Prostate gland (tissue), 2 donors: ENCODE measurements at regions not wholly inside any gene's neighbourhood (a gene's known extent, or its start where the extent isn't known, plus 50 kb on each side); places are given as distances from the start of the nearest gene placed in this dataset.

ENCODE experiments used
- DNase-seq: peaks from one replicate; pipeline ENCODE4 v3.0.0-alpha.2; 2019; ENCODE audit warnings: low spot score
- H3K27ac ChIP-seq, 2 donors: fragments of 200-600 bp; sonication (generic); 2 replicates each; pipeline ENCODE4 v1.5.1; 2017 to 2019
- H3K27me3 ChIP-seq: fragments of 200-600 bp; sonication (generic); replicated peaks from 2 replicates; pipeline ENCODE4 v1.5.1; 2019; ENCODE audit not compliant: insufficient read depth
- H3K36me3 ChIP-seq, 2 donors: fragments of 200-600 bp; sonication (generic); 1 replicate in 1 of 2; 2 replicates in 1 of 2; pipeline versions ENCODE4 v1.5.1 to v1.8.1; 2017 to 2019
- H3K4me1 ChIP-seq: fragments of 200-600 bp; sonication (generic); replicated peaks from 2 replicates; pipeline ENCODE4 v1.5.1; 2019
- H3K4me3 ChIP-seq, 2 donors: fragments of 200-600 bp; sonication (generic); 2 replicates each; pipeline ENCODE4 v1.5.1; 2017 to 2019
- H3K9me3 ChIP-seq: fragments of 200-600 bp; sonication (generic); 2 replicates; pipeline ENCODE4 v1.5.1; 2017
- POLR2A ChIP-seq: fragments of 450-650 bp; IDR thresholded peaks from one replicate; pipeline ENCODE4 v1.6.1; 2016; ENCODE audit warnings: antibody characterized with exemption, mild to moderate bottlenecking
- POLR2AphosphoS5 ChIP-seq: sonication (generic); formaldehyde crosslinking; IDR thresholded peaks from one replicate; pipeline ENCODE4 v1.6.1; 2017; ENCODE audit warnings: antibody characterized with exemption
- WGBS: methylation state at CpG from one replicate; pipeline ENCODE4 v1.1.5; 2018; 5-methylcytosine and 5-hydroxymethylcytosine counted together
- intact Hi-C: fragments of 100-400 bp; cut with DNase I; formaldehyde crosslinking; loops from one replicate; pipeline ENCODE4 v1.14.2; 2022
- TF ChIP-seq, protein P1 (sequence below), 4 experiments: fragments of 200-600 bp in 2 of 4; fragments of 450-650 bp in 2 of 4; sonication (generic) in 2 of 4; IDR thresholded peaks; 1 replicate in 3 of 4; 2 replicates in 1 of 4; pipeline ENCODE4 v1.5.1; 2016 to 2019; ENCODE audit warnings: antibody characterized with exemption in 4 of 4, mild to moderate bottlenecking in 2 of 4, moderate library complexity in 2 of 4

DNA sequence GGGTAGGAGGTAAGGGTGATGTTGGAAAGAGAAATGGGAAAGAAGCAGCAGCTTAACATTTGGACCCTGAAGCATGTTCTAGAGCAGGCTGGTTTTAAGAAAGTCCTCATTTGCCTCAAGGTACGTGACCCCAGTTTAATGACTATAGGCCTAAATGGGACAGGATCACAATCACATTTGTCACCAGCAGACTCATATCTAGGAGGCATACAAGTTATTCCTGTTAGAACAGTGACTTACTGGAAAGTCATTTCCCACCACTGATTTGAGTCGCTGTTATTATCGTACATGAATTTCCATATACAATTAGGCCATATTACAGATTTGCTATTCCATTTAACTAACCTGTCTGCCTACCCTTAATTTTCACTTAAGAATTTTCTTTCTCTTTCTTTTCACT is 326.1 kb downstream of the DAD1 start:
- intact Hi-C loops, result loop anchor here (10.0 kb wide), 1 partner anchor 52 kb away; no protein-coding TSS in a partner anchor
- Histone ChIP-seq H3K36me3 (no peaks in the 10 kb centered on the region), H3K4me3 (no peak overlapping the region), H3K4me1 (no peaks in the 10 kb centered on the region), H3K27ac (no peak overlapping the region), H3K27me3 (no peaks in the 10 kb centered on the region), H3K9me3 (no peaks in the 10 kb centered on the region)
- 99% methylated on average over 3 of the region's 3 CpGs for WGBS
- no peak for TF ChIP-seq POLR2AphosphoS5
- TF ChIP-seq, protein P1, sequence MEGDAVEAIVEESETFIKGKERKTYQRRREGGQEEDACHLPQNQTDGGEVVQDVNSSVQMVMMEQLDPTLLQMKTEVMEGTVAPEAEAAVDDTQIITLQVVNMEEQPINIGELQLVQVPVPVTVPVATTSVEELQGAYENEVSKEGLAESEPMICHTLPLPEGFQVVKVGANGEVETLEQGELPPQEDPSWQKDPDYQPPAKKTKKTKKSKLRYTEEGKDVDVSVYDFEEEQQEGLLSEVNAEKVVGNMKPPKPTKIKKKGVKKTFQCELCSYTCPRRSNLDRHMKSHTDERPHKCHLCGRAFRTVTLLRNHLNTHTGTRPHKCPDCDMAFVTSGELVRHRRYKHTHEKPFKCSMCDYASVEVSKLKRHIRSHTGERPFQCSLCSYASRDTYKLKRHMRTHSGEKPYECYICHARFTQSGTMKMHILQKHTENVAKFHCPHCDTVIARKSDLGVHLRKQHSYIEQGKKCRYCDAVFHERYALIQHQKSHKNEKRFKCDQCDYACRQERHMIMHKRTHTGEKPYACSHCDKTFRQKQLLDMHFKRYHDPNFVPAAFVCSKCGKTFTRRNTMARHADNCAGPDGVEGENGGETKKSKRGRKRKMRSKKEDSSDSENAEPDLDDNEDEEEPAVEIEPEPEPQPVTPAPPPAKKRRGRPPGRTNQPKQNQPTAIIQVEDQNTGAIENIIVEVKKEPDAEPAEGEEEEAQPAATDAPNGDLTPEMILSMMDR (IDR thresholded peaks at IDR 0.05), result no peak
- TF ChIP-seq POLR2A, result no peak
- no peak for DNase-seq

DNA sequence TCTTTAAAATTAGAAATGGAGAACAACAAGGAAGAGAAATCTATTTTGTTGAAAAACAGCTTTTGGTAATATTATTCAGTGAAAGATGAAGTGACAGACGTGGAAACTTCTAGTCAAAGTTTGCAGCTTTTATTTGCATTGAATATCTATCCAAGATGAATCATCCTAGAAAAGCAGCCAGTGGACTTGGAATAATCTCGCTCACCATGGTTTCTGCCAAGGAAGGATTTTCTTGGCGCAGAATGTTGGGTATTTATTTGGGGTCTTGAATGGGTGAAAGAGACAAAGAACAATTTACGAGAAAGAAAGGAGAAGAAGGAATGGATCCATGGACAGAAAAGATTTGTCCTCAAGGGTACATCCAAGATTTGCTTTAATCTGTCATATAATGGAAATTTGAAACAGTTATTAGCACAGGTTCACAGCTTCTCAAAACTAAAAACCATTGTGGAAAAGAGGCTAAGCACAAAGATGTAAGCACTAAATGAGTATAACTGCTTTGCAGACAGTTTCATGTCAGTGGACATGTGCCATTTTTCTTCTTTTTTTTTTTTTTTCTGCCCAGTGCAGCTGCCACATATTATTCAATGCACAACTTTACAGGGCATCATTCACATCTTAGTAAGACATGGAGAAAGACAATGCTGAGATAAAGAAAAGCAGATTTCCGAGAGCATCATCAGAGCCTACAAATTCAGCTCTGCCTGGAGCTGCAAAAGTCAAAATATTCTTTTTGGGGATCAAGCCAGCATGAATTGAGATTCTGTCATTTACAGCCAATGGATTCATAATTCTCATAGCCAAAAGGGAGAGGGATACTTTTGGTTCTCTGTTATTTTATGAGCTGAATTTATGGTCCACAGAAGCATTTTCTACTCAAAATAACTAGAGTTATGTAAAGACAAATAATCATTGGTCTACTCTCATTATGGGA is 333.7 kb downstream of the DAD1 start:
- WGBS, result 46% methylated on average over 5 of the region's 5 CpGs
- TF ChIP-seq POLR2A (no peak), POLR2AphosphoS5 (no peak)
- TF ChIP-seq, protein P1 (IDR thresholded peaks at IDR 0.05), result no peak
- H3K27me3 ChIP-seq, result no peaks in the 10 kb centered on the region

GRCh38 chr14:22252686-22253085 is 336.3 kb downstream of the DAD1 start:
- 39% methylated on average over 4 of the region's 4 CpGs for WGBS
- TF ChIP-seq POLR2AphosphoS5 (peak; percentile 8), POLR2A (no peak)
- TF ChIP-seq, protein P1 (IDR thresholded peaks at IDR 0.05), result no peak
- intact Hi-C loops, result no loop called here
- no peak for DNase-seq
- Histone ChIP-seq H3K4me3 (no peak overlapping the region), H3K27me3 (no peaks in the 10 kb centered on the region), H3K36me3 (no peaks in the 10 kb centered on the region), H3K4me1 (no peaks in the 10 kb centered on the region), H3K27ac (no peak overlapping the region), H3K9me3 (no peaks in the 10 kb centered on the region)

More for the DNA sequence above, 333.7 kb downstream of the DAD1 start:
- Histone ChIP-seq H3K36me3 (no peaks in the 10 kb centered on the region), H3K9me3 (no peaks in the 10 kb centered on the region), H3K4me3 (no peak overlapping the region), H3K27ac (no peak overlapping the region), H3K4me1 (no peaks in the 10 kb centered on the region)
- intact Hi-C loops, result no loop called here
- DNase-seq, result no peak

- Histone ChIP-seq H3K27ac (no peak overlapping the region), H3K4me3 (no peak overlapping the region), H3K4me1 (no peaks in the 10 kb centered on the region), H3K9me3 (no peaks in the 10 kb centered on the region), H3K36me3 (no peaks in the 10 kb centered on the region), H3K27me3 (no peaks in the 10 kb centered on the region)
- 50% methylated on average over 1 of the region's 1 CpG for WGBS
- TF ChIP-seq POLR2AphosphoS5 (no peak), POLR2A (no peak)
- TF ChIP-seq, protein P1 (IDR thresholded peaks at IDR 0.05), result no peak
- no peak for DNase-seq
- intact Hi-C loops, result no loop called here
Measured at GRCh38 chr14:22251090-22251489, 337.9 kb downstream of the DAD1 start.

DNA sequence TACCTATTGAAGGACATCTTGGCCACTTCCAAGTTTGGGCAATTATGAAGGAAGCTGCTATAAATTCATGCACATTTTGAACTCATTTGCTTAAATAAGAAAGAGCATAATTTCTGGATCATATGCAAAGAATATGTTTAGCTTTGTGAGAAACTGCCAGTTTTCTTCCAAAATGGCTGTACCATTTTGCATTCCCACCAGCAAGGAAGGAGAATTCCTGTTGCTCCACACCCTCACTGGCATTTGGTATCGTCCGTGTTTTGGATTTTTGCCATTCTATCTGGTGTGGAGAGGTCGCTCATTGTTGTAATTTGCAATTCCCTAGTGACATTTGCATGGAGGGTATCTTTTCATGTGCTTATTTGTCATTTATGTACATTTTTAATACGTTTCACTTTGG is 339.3 kb downstream of the DAD1 start:
- Histone ChIP-seq H3K27me3 (no peaks in the 10 kb centered on the region), H3K4me3 (no peak overlapping the region), H3K9me3 (no peaks in the 10 kb centered on the region), H3K4me1 (no peaks in the 10 kb centered on the region), H3K27ac (no peak overlapping the region), H3K36me3 (no peaks in the 10 kb centered on the region)
- WGBS, result 65% methylated on average over 4 of the region's 4 CpGs
- no peak for DNase-seq
- intact Hi-C loops, result no loop called here
- no peak for TF ChIP-seq POLR2A
- no peak for TF ChIP-seq POLR2AphosphoS5
- TF ChIP-seq, protein P1 (IDR thresholded peaks at IDR 0.05), result no peak
